ENCODE measurements at regions not wholly inside any gene's neighbourhood (a gene's known extent, or its start where the extent isn't known, plus 50 kb on each side); places are given as distances from the start of the nearest gene placed in this dataset.

- no peak for TF ChIP-seq POLR2A (IDR thresholded peaks at IDR 0.05)
- no peak for TF ChIP-seq POLR2AphosphoS5 (IDR thresholded peaks at IDR 0.05)
- no peak for TF ChIP-seq CTCF (IDR thresholded peaks at IDR 0.05)
These were observed 867.1 kb downstream of the DTWD2 start for GRCh38 chr5:118121258-118121657.
